ENCODE measurements at regions not wholly inside any gene's neighbourhood (a gene's known extent, or its start where the extent isn't known, plus 50 kb on each side); places are given as distances from the start of the nearest gene placed in this dataset.

- TF ChIP-seq POLR2A (IDR thresholded peaks at IDR 0.05): no peak
- TF ChIP-seq CTCF (IDR thresholded peaks at IDR 0.05): no peak
These were observed 61.3 kb upstream of the MDM1 start for GRCh38 chr12:68393417-68393816.
